ENCODE measurements at regions not wholly inside any gene's neighbourhood (a gene's known extent, or its start where the extent isn't known, plus 50 kb on each side); places are given as distances from the start of the nearest gene placed in this dataset.

DNA sequence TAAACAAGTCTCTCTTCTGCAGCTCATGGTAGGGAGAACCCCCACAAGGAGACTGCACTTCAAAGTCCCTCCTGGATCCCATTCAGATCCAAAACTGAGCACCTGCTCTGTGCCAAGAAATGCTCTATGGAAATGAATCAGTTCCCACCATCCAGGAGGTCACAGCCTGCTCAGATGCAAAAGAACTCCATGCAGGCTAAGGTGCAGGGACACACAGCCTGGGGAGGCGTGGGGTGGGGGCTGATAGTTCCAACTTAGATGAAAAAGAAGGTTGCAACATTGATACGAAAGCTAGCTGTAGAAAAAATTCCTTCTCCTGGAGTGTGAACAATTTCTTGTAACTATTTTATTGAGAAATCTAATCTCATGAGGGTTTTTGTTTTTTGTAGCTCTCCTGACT, 111.0 kb upstream of the TMEM170B start:
- H3K9ac ChIP-seq (ENCODE audit: insufficient read depth, low read length, poor library complexity, severe bottlenecking), result no peak overlapping the region
- peaks cover 0 to 8% of the 10 kb centered on the region in 2 donors for H3K4me1 ChIP-seq (ENCODE audit: control insufficient read depth in 1 of 2, insufficient read depth in 2 of 2, low read length in 2 of 2)
- no peaks in the 10 kb centered on the region for H3K79me2 ChIP-seq (ENCODE audit: insufficient read depth, low read length)
- no peaks in the 10 kb centered on the region for H3K9me3 Mint-ChIP-seq
- no peak overlapping the region for H3K4me3 ChIP-seq (replicated peaks in 1 of 3; ENCODE audit: low read depth in 2 of 3, low read length in 3 of 3)
- intact Hi-C loops (cut with micrococcal nuclease), result no loop called here
- TF ChIP-seq, protein P1, sequence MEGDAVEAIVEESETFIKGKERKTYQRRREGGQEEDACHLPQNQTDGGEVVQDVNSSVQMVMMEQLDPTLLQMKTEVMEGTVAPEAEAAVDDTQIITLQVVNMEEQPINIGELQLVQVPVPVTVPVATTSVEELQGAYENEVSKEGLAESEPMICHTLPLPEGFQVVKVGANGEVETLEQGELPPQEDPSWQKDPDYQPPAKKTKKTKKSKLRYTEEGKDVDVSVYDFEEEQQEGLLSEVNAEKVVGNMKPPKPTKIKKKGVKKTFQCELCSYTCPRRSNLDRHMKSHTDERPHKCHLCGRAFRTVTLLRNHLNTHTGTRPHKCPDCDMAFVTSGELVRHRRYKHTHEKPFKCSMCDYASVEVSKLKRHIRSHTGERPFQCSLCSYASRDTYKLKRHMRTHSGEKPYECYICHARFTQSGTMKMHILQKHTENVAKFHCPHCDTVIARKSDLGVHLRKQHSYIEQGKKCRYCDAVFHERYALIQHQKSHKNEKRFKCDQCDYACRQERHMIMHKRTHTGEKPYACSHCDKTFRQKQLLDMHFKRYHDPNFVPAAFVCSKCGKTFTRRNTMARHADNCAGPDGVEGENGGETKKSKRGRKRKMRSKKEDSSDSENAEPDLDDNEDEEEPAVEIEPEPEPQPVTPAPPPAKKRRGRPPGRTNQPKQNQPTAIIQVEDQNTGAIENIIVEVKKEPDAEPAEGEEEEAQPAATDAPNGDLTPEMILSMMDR (IDR thresholded peaks at IDR 0.05), result no peak
- H3K27ac Mint-ChIP-seq, result no peak overlapping the region
- H3K9me3 ChIP-seq (replicated peaks in 1 of 2; ENCODE audit: control insufficient read depth in 1 of 2, insufficient read depth in 1 of 2, low read length in 2 of 2), result no peaks in the 10 kb centered on the region
- H3K27me3 ChIP-seq (ENCODE audit: control insufficient read depth in 2 of 2, insufficient read depth in 2 of 2, low read length in 2 of 2), result no peaks in the 10 kb centered on the region
- no peak overlapping the region for H3K4me3 Mint-ChIP-seq
- DNase-seq, result no peak
- no peak overlapping the region for H3K4me2 ChIP-seq (replicated peaks; ENCODE audit: extremely low read depth, low read length, poor library complexity, severe bottlenecking)
- no peak overlapping the region for H3K27ac ChIP-seq (ENCODE audit: low read depth in 1 of 2, low read length in 2 of 2)
- H2AFZ ChIP-seq (ENCODE audit: insufficient read depth, low read depth, low read length, poor library complexity, severe bottlenecking), result no peak overlapping the region
- H3K4me1 Mint-ChIP-seq, result peaks cover 16% of the 10 kb centered on the region
- H3K36me3 Mint-ChIP-seq, result no peaks in the 10 kb centered on the region
- H3K27me3 Mint-ChIP-seq (ENCODE audit: low read depth in 3 of 3), result peaks cover 0 to 3% (median 0%) of the 10 kb centered on the region in 3 donors
- no peaks in the 10 kb centered on the region for H3K36me3 ChIP-seq (replicated peaks in 1 of 2; ENCODE audit: control insufficient read depth in 1 of 2, insufficient read depth in 2 of 2, low read length in 2 of 2)
- no CpG with 5 or more reads among the region's 2 CpGs for WGBS (ENCODE audit: insufficient coverage)
- H4K20me1 ChIP-seq (ENCODE audit: insufficient read depth, low read length), result no peaks in the 10 kb centered on the region

DNA sequence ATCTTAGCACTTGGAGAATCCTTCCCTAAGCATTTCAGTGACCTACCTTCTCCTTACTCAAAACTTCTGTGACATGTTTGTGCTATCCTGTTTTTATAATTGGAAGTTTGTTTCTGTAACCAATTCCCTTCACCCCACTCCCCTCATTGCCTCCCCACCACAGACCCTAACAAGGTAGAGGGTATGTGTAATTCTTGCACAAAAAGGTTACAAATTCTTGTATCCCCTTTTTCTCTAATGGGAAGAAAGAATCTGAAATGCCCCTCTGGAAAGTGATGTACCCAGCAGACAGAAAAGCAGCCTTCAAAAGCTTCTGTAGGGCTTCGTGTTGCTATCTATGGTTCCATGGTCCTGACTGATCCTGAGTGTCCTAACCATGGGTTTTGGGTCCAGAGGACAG, 111.7 kb upstream of the TMEM170B start:
- H3K9me3 ChIP-seq (replicated peaks in 1 of 2; ENCODE audit: control insufficient read depth in 1 of 2, insufficient read depth in 1 of 2, low read length in 2 of 2), result no peaks in the 10 kb centered on the region
- Mint-ChIP-seq H3K4me1 (peaks cover 14% of the 10 kb centered on the region), H3K36me3 (no peaks in the 10 kb centered on the region), H3K27me3 (ENCODE audit: low read depth in 3 of 3) (peaks cover 0 to 1% (median 0%) of the 10 kb centered on the region in 3 donors), H3K9me3 (peaks cover 0 to 2% (median 2%) of the 10 kb centered on the region in 7 donors), H3K4me3 (no peak overlapping the region), H3K27ac (peak overlapping the region in 1 of 7 donors; percentile 47)
- H3K36me3 ChIP-seq (replicated peaks in 1 of 2; ENCODE audit: control insufficient read depth in 1 of 2, insufficient read depth in 2 of 2, low read length in 2 of 2), result no peaks in the 10 kb centered on the region
- peaks cover 0 to 8% of the 10 kb centered on the region in 2 donors for H3K4me1 ChIP-seq (ENCODE audit: control insufficient read depth in 1 of 2, insufficient read depth in 2 of 2, low read length in 2 of 2)
- no peak overlapping the region for H3K4me3 ChIP-seq (replicated peaks in 1 of 3; ENCODE audit: low read depth in 2 of 3, low read length in 3 of 3)
- H3K27me3 ChIP-seq (ENCODE audit: control insufficient read depth in 2 of 2, insufficient read depth in 2 of 2, low read length in 2 of 2), result no peaks in the 10 kb centered on the region
- no peak overlapping the region for H3K4me2 ChIP-seq (replicated peaks; ENCODE audit: extremely low read depth, low read length, poor library complexity, severe bottlenecking)
- H3K27ac ChIP-seq (ENCODE audit: low read depth in 1 of 2, low read length in 2 of 2), result no peak overlapping the region
- H3K9ac ChIP-seq (ENCODE audit: insufficient read depth, low read length, poor library complexity, severe bottlenecking), result no peak overlapping the region
- no peak for DNase-seq
- no peak overlapping the region for H2AFZ ChIP-seq (ENCODE audit: insufficient read depth, low read depth, low read length, poor library complexity, severe bottlenecking)
- TF ChIP-seq, protein P1 (IDR thresholded peaks at IDR 0.05), result no peak
- no peaks in the 10 kb centered on the region for H3K79me2 ChIP-seq (ENCODE audit: insufficient read depth, low read length)
- no peaks in the 10 kb centered on the region for H4K20me1 ChIP-seq (ENCODE audit: insufficient read depth, low read length)
- intact Hi-C loops (cut with micrococcal nuclease), result no loop called here
- WGBS (ENCODE audit: insufficient coverage), result no CpG with 5 or more reads among the region's 1 CpG
